ENCODE measurements at regions not wholly inside any gene's neighbourhood (a gene's known extent, or its start where the extent isn't known, plus 50 kb on each side); places are given as distances from the start of the nearest gene placed in this dataset.
A peak's percentile ranks its signal among the peaks of the same experiment; 100 is the strongest.

DNA sequence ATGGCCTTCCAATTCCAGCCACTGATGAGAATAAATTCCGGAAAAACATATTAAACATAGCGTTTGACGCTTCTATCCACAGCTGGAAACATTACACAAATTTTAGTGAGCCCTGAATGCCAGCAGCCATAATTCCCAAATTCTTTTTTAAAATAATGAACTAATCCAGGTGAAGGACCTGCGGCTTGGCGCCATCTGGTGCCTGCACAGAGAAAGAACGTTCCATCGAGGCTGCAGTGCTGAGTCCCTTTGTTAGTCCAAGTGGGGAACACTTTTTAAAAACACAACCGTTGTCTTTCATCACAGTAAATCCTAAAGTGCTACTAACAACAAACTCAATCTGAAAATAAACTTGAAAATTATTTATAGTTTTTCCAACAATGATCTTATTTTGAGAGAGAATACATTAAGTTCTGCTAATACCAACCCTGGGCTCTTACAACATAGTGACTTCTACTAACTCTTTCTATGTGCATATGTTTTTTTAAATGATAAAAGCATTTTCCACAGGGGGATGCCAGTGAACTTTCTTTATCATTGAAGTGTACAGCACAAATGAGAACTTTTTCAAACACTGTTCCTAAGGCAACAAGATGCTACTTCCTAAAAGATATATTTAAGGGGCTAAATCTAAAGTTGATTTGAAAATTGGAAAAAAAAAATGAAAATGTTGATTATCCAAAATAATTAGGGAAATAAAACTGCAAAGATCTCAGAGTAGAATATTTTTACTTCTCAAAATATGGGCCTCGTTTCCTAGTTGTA, 166.9 kb upstream of the RNF32 start:
- DNase-seq (ENCODE audit: low read depth in 1 of 2, low spot score in 1 of 2), result peak in 1 of 2 experiments; percentile 28
- no peak overlapping the region for H3K4me3 ChIP-seq (replicated peaks; ENCODE audit: insufficient read depth, low read length)
- H3K27me3 ChIP-seq (ENCODE audit: insufficient read depth, poor library complexity, severe bottlenecking), result no peaks in the 10 kb centered on the region
- 0 out of 2 replicates have a peak overlapping the region, but pooled peaks have one; percentile 31 for H3K27ac ChIP-seq (replicated peaks)
- TF ChIP-seq, protein P1, sequence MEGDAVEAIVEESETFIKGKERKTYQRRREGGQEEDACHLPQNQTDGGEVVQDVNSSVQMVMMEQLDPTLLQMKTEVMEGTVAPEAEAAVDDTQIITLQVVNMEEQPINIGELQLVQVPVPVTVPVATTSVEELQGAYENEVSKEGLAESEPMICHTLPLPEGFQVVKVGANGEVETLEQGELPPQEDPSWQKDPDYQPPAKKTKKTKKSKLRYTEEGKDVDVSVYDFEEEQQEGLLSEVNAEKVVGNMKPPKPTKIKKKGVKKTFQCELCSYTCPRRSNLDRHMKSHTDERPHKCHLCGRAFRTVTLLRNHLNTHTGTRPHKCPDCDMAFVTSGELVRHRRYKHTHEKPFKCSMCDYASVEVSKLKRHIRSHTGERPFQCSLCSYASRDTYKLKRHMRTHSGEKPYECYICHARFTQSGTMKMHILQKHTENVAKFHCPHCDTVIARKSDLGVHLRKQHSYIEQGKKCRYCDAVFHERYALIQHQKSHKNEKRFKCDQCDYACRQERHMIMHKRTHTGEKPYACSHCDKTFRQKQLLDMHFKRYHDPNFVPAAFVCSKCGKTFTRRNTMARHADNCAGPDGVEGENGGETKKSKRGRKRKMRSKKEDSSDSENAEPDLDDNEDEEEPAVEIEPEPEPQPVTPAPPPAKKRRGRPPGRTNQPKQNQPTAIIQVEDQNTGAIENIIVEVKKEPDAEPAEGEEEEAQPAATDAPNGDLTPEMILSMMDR (IDR thresholded peaks at IDR 0.05; ENCODE audit: insufficient read depth, low read length), result peak; percentile 50
- TF ChIP-seq SPI1 (IDR thresholded peaks at IDR 0.05; ENCODE audit: borderline replicate concordance, low read depth), result no peak

DNA sequence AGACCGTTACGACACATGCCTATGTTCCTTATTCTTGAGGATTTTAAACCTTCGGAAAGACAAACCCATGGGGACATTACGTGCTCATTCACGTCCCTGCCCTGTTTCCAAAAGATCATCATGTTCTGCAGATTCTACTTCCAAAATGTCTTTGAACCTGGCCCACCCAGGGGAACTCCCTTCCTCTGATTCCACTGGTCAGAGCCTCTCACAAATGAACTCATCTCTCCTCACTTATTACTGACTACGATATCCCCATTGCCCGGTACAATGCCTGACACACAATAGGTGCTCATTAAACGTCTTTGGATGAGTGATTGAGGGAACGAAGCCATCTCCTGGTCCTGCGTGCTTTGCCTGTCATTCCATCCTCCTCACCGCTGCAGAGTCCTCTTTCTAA, 168.3 kb upstream of the RNF32 start:
- Histone ChIP-seq H3K27ac (replicated peaks) (no peak overlapping the region), H3K4me3 (replicated peaks; ENCODE audit: insufficient read depth, low read length) (no peak overlapping the region), H3K27me3 (ENCODE audit: insufficient read depth, poor library complexity, severe bottlenecking) (no peaks in the 10 kb centered on the region)
- TF ChIP-seq POLR2AphosphoS5 (IDR thresholded peaks at IDR 0.05; ENCODE audit: low read depth) (no peak), SPI1 (IDR thresholded peaks at IDR 0.05; ENCODE audit: borderline replicate concordance, low read depth) (no peak), GABPA (IDR thresholded peaks at IDR 0.05; ENCODE audit: low read depth) (no peak)
- TF ChIP-seq, protein P1 (IDR thresholded peaks at IDR 0.05; ENCODE audit: insufficient read depth, low read length), result no peak
- TF ChIP-seq, protein P2, sequence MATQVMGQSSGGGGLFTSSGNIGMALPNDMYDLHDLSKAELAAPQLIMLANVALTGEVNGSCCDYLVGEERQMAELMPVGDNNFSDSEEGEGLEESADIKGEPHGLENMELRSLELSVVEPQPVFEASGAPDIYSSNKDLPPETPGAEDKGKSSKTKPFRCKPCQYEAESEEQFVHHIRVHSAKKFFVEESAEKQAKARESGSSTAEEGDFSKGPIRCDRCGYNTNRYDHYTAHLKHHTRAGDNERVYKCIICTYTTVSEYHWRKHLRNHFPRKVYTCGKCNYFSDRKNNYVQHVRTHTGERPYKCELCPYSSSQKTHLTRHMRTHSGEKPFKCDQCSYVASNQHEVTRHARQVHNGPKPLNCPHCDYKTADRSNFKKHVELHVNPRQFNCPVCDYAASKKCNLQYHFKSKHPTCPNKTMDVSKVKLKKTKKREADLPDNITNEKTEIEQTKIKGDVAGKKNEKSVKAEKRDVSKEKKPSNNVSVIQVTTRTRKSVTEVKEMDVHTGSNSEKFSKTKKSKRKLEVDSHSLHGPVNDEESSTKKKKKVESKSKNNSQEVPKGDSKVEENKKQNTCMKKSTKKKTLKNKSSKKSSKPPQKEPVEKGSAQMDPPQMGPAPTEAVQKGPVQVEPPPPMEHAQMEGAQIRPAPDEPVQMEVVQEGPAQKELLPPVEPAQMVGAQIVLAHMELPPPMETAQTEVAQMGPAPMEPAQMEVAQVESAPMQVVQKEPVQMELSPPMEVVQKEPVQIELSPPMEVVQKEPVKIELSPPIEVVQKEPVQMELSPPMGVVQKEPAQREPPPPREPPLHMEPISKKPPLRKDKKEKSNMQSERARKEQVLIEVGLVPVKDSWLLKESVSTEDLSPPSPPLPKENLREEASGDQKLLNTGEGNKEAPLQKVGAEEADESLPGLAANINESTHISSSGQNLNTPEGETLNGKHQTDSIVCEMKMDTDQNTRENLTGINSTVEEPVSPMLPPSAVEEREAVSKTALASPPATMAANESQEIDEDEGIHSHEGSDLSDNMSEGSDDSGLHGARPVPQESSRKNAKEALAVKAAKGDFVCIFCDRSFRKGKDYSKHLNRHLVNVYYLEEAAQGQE (IDR thresholded peaks at IDR 0.05; ENCODE audit: insufficient replicate concordance, low read depth), result no peak
- no peak for DNase-seq (ENCODE audit: low read depth in 1 of 2, low spot score in 1 of 2)

DNA sequence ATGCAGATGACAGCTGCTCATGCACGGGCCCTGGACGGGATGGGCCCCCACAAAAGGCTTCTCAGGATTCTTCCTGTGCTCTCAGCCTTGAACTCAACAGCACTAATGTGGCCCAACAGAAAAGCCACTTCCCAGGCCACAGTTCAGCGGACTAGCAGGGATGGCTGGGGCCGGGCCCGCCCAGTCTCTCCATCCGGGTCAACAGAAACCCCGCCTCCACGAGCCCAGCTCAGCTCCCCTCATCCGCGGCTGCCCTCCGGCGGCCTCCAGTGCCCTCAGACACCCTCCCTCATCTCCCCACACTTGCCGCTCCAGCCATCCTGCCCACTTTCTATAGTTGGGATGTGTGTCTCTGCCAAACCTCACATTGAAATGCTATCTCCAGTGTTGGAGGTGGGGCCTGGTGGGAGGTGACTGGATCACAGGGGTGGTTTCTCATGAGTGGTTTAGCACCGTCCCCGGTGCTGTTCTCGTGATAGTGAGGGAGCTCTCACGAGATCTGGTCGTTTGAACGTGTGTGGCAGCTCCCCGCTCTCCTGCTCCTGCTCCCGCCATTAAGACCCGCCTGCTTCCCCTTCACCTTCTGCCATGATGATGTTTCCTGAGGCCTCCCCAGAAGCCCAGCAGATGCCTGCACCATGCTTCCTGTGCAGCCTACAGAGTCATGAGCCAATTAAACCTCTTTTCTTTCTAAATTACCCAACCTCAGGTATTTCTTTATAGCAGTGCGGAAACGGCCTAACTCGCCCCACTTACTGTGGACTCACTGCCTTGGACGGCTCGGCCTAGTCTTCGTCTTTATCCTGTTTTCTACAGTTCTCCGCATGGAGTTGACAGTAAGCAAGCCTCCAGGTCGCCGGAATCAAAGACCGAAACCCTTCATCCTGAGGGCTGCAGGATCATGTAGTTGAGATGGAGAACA, 169.9 kb upstream of the RNF32 start:
- TF ChIP-seq SPI1 (IDR thresholded peaks at IDR 0.05; ENCODE audit: borderline replicate concordance, low read depth) (no peak), POLR2AphosphoS5 (IDR thresholded peaks at IDR 0.05; ENCODE audit: low read depth) (no peak), GABPA (IDR thresholded peaks at IDR 0.05; ENCODE audit: low read depth) (no peak)
- TF ChIP-seq, protein P1 (IDR thresholded peaks at IDR 0.05; ENCODE audit: insufficient read depth, low read length), result no peak
- TF ChIP-seq, protein P2 (IDR thresholded peaks at IDR 0.05; ENCODE audit: insufficient replicate concordance, low read depth), result no peak
- Histone ChIP-seq H3K4me3 (replicated peaks; ENCODE audit: insufficient read depth, low read length) (no peak overlapping the region), H3K27me3 (ENCODE audit: insufficient read depth, poor library complexity, severe bottlenecking) (no peaks in the 10 kb centered on the region), H3K27ac (replicated peaks) (no peak overlapping the region)
- DNase-seq (ENCODE audit: low read depth in 1 of 2, low spot score in 1 of 2), result no peak
